Stimulated activated CD4-positive, alpha-beta T cell treated with anti-CD3 and anti-CD28 coated beads, Interleukin-4, amount 100 ng/mL, for 48 hours (primary cell): ENCODE measurements at regions not wholly inside any gene's neighbourhood (a gene's known extent, or its start where the extent isn't known, plus 50 kb on each side); places are given as distances from the start of the nearest gene placed in this dataset.
"Not testable (repeated sequence)": the region's sequence is repeated elsewhere in the genome, so short reads cannot be mapped to it uniquely, and the experiment has no call there.

Experiments used
- DNase-seq, 2 donors: peaks; one replicate each; pipeline ENCODE4 v3.0.0-alpha.2; 2020; ENCODE audit warnings: low read depth in 2 of 2

GRCh38 chr6:71360556-71361335 is 72.1 kb downstream of the OGFRL1 start:
- DNase-seq, result not testable (repeated sequence)

DNA sequence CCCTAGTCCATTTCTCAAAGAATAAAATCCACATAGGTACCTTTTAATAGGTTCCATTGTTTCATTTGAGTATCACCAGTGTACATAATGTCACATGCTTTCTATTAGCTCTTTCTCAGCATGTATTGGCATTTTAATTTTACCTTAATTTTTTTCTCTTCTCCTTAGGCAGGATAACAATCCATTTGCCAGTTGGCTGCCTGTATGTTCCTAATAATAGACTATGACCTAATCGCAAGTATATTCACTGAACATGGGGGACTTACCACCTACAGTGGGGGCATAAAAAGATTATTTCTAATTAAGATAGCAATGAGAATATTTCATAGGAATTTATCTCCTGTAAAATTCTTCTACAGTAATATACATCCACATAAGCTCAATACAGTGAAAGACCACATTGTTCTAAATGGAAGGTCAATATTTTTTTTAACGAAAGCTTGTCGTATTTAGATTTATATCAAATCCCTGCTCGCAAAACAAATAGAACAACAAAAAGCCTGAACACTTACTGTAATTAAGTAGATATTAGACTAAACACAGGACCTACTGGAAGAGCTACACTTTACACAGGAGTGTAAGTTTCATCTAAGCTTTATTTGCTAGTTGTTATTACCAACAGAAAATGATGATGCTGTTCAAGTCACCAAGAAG is 76.4 kb downstream of the OGFRL1 start:
- DNase-seq, result no peak

GRCh38 chr6:71367756-71368155 is 79.1 kb downstream of the OGFRL1 start:
- no peak for DNase-seq

DNA sequence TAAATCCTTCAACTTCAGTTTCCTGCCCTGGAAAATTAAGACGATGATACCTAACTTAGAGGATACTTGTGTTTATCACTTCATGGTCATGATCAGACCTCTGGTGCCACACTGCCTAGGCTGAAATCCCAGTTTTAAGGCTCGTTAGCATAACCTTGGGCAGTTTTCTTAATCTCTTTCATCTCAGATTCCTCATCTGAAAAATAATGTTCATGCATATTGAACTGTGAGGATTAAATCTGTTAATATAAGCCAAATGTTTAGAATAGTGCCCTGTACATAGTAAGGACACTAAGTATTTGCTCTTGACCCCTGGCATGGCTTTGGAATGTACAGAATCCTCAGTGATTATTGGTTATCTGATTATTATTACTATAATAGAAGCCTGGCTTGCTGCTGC is 79.7 kb downstream of the OGFRL1 start:
- no peak for DNase-seq

DNA sequence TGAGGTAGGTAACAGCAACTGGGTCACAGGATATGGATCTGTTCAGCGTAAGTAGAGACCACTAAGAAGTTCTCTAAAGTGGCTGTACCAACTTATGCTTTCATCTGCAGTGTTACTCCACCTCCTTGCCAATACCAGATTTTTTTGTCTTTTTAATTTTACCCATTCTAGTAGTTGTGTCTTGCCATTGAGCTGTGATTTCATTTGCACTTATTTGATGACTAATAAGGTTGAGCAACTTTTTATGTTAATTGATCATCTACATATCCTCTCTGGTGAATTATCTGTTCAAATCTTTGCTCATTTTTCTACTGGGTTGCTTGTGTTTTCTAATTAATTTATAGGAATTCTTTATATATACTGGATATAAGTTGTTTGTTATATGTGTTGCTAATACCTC is 82.9 kb downstream of the OGFRL1 start:
- DNase-seq, result no peak

DNA sequence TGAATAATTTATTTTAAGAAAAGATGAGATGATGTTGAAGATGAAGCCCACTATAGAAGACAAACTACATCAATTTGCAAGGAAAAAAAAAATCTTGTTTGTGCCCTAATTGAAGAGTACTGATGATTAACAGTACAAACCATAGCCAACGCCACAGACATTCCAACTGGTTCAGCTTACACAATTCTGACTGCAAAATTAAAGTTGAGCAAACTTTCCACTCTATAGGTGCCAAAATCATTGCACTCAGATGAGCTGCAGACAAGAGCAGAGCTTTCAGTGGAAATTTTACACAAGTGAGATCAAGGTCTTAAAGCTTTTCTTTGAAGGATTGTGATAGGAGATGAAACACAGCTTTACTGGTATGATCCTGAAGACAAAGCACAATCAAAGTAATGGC is 85.3 kb downstream of the OGFRL1 start:
- DNase-seq, result no peak

GRCh38 chr6:71375676-71376075 is 87.1 kb downstream of the OGFRL1 start:
- DNase-seq, result no peak

DNA sequence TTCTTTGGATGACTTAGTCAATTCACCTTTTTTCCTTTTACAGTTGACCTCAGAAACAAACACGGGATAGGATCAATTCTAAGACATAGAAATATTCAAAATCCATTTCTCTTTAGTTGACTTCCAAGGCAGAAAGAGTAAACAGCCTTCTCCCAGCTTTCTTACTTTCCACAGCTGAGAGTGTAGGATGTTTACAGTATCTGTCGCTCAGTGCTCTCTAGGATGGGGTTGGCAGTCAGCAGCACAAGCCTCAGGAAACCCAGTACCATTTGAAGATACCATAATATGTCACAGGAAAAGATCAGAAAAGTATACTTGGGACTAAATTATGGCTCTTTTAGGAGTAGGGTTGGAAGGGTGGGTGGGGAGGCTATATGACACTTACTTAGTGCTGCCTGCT is 88.2 kb downstream of the OGFRL1 start:
- DNase-seq, result no peak

DNA sequence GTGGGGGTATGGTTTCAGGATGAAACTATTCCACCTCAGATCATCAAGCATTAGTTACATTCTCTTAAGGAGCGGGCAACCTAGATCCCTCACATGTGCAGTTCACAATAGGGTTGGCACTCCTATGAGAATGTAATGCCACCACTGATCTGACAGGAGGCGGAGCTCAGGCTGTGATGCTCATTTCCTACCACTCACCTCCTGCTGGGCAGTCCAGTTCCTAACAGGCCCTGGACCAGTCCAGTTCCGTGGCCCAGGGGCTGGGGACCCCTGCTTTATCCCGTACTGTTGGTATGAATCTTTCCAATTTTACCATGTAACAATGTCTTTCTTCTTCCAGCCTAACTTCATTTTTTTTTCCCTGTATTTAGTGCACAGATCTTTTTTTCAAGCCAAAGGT is 94.9 kb downstream of the OGFRL1 start:
- DNase-seq, result no peak

DNA sequence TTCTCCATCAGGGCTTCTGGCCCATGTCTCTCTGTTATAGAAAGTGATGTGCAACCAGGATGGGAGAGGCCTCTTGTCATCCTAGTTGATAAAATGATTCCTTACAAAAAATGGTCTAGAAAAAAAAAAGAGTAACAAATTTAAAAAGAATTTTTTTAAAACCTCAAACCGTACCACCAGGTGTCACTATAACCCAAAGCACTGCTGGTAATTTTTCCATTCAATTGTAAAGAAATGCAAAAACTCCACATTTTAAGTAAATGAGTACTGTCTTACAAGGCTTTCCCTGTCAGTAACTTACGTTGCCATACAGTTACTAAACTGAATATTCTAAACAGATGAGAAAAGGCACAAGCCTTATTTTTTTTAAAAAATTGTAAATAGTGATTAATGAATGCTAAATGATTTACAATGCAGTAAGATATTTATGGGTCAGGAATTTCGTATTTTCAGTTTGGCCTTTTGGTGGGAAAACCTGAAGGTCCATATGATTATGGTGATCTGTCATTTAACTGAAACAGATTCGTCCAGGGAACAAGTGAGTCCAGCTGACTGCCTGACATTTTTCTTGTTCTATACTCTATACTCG is 95.4 kb downstream of the OGFRL1 start:
- DNase-seq, result peak in 1 of 2 donors; percentile 3

DNA sequence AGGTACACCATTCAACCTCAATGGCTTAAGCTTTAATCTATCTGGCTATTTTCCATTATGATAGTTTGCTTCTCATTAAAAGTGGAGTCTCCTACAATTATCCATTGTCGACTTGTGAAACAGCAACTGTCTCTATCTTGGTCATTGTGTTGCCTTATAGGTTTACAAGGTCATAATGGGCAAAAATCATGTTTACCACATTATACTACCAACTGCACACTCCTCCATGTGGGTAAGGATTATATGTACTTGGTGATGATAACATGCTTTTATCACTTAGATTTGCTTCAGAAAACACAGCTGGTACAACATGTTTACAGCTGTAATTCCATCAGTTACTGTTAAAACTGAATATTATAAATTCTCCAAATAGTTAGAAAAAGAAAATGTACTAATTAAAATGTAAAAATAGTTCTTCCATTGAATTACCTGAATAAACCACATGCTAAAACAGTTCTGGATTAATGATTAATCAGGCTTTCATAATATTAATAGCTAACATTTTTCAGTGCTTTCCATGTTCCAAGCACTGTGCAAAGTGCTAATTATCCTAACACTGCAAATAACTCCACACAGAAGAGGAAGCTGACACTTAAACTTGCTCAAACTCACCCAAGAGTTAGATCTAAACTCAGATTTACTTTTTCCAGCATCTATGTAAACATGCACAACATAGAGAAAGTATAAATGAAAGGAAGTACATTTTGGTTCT is 96.7 kb downstream of the OGFRL1 start:
- DNase-seq, result no peak

DNA sequence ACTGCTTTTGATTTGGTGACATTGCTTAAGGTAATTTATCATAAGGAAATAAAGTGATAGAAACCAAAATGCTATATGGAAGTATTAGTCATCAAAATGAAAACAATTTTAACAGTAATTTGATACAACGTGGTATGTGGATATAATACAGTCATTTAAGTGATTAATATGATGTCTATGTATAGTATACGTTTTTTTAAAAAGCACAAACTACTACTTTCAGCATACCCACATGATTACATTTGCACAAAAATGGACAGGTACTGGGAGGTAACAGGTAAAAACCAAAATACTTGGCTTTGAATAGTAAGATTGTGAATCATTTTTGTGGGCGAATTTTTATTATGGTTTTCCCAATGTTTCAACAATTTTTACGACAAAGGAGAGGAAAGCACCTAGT is 97.6 kb downstream of the OGFRL1 start:
- DNase-seq, result no peak

DNA sequence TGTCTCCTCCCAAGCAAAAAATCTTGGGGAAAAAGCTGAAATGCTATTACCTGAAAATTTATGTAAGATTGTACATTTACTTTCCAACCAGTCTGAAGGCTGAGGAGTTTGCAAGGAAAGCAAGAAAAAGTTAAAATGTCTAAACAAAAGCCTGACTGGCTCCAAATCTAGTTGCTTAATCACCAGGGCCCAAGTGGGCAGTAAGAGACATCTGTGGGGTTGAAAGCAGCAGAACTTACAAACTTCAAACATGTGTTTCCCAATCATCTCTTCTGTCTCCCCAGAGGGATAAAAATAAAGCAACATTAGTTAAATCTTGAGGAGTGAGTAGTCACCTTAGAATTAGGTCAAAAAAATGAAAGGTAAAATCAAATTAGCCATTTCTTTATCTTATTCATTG is 98.6 kb downstream of the OGFRL1 start:
- DNase-seq, result no peak

DNA sequence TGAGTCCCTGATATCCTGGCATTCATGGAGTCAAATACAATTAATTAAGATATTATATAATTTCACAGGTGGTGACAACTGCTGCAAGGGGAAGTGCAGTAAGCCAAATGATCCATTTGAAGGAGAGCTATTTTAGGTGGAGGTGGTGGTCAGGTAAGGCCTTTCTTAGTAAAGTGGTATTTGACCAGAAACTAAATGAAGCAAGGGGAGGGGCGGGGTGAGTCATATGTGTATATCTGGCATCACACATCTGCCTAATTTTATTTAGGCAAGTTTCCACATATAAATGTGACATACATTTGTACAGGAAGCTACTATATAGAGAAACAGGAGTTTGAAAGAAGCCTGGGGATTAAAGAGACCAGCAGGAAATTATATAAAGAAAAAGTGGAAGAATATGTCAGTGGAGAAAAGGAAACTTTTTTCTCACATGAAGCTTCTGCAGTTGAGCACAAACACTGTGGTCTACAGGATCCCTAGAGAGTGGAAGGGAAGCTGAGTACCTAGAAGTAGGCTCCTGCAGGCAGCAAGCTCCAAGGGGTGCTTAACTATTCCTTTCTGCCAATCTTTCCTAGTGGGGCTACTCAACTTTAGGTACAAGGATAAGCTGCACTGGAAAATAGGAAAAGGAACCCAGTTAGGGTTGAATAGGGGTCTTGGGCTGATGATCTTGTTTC is 99.6 kb downstream of the OGFRL1 start:
- no peak for DNase-seq

GRCh38 chr6:71388856-71389527 is 100.4 kb downstream of the OGFRL1 start:
- no peak for DNase-seq

GRCh38 chr6:71391126-71391525 is 102.5 kb downstream of the OGFRL1 start:
- DNase-seq, result no peak

- no peak for DNase-seq
Measured at GRCh38 chr6:71392276-71392675, 103.7 kb downstream of the OGFRL1 start.

GRCh38 chr6:71393471-71393870 is 104.9 kb downstream of the OGFRL1 start:
- DNase-seq, result no peak

DNA sequence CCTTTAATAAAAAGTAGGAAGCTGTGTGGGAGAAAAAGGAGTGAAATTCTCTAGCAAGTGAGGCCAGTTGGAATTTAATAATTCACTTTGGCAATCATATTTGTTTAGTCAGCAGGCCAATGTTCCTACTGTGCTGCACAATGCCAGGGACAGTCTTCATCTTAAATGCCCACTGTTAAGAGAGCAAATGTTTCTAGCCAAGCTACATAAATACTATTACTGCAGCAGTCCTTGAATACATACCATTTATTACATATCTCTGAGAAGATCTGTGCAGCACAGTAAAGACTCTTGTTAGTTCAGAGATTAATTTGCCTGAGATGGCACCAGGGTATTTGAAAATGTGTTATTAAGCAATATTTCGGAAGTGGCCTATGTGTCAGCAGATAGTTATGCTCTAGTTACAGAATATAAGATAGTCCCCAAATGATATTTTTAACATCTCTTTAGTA is 105.4 kb downstream of the OGFRL1 start:
- DNase-seq, result no peak

GRCh38 chr6:71394926-71395325 is 106.3 kb downstream of the OGFRL1 start:
- DNase-seq, result no peak

DNA sequence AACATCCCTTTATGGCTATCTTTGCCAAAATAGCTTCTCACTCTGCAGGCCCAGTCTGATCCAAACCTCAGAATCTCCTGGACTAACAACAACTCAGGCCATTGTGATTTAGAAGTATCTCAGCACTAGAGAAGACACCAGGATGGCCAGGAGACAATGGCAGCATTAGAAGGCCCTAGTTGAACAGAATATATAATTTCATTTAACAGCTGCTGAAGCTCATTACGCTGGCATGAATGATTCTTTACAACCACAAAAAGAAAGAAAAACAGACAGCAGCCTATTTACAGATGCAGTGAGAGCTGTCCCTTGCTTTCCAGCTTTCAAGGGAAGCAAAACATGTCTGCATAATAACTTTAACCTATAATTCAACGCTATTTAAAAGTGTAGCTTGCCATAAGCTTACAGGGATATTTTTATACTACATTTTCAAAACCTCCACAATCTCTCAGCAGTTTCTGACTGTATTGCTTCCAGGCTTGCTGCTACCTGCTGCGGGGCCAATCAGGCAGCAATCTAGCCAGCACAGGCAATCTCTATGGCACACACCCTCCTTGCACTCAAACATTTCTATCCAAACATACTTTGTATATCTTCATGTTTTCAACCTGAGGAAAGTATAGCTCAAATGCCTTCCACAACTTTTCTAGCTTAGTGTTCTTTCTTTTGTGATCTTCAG is 107.3 kb downstream of the OGFRL1 start:
- DNase-seq, result no peak
